H7 (cell line): ENCODE measurements at regions not wholly inside any gene's neighbourhood (a gene's known extent, or its start where the extent isn't known, plus 50 kb on each side); places are given as distances from the start of the nearest gene placed in this dataset.

Source experiments
- DNase-seq: peaks from one replicate; pipeline ENCODE4 v3.0.0; 2012
- H3K27me3 ChIP-seq: 2 replicates; pipeline ENCODE4 v1.6.0; 2011; ENCODE audit warnings: mild to moderate bottlenecking, low read length; ENCODE audit not compliant: control insufficient read depth, insufficient read depth
- H3K36me3 ChIP-seq: replicated peaks from 2 replicates; pipeline ENCODE4 v1.5.1; 2011; ENCODE audit warnings: low read length; ENCODE audit not compliant: control insufficient read depth, insufficient read depth
- H3K4me3 ChIP-seq: 2 replicates; pipeline ENCODE4 v1.5.1; 2011; ENCODE audit warnings: low read depth, mild to moderate bottlenecking, control low read depth, low read length, moderate library complexity; ENCODE audit not compliant: insufficient read depth

GRCh38 chr7:156104501-156105336, 292.5 kb upstream of the SHH start:
- no peak overlapping the region for H3K4me3 ChIP-seq
- no peak for DNase-seq
- no peaks in the 10 kb centered on the region for H3K36me3 ChIP-seq

GRCh38 chr7:156102267-156102666, 290.0 kb upstream of the SHH start:
- no peak for DNase-seq
- Histone ChIP-seq H3K36me3 (no peaks in the 10 kb centered on the region), H3K27me3 (no peaks in the 10 kb centered on the region), H3K4me3 (no peak overlapping the region)

More at GRCh38 chr7:156104501-156105336, 292.5 kb upstream of the SHH start:
- H3K27me3 ChIP-seq: no peaks in the 10 kb centered on the region

GRCh38 chr7:156101355-156101754, 289.1 kb upstream of the SHH start:
- no peak for DNase-seq
- H3K36me3 ChIP-seq: no peaks in the 10 kb centered on the region
- no peaks in the 10 kb centered on the region for H3K27me3 ChIP-seq
- H3K4me3 ChIP-seq: no peak overlapping the region

GRCh38 chr7:156100086-156100485, 287.8 kb upstream of the SHH start:
- Histone ChIP-seq H3K27me3 (no peaks in the 10 kb centered on the region), H3K4me3 (no peak overlapping the region), H3K36me3 (no peaks in the 10 kb centered on the region)
- no peak for DNase-seq

GRCh38 chr7:156099085-156099484, 286.8 kb upstream of the SHH start:
- no peaks in the 10 kb centered on the region for H3K27me3 ChIP-seq
- no peak overlapping the region for H3K4me3 ChIP-seq
- DNase-seq: no peak
- no peaks in the 10 kb centered on the region for H3K36me3 ChIP-seq

GRCh38 chr7:156096771-156097538, 284.7 kb upstream of the SHH start:
- DNase-seq: no peak

GRCh38 chr7:156095908-156096539, 283.8 kb upstream of the SHH start:
- H3K36me3 ChIP-seq: no peaks in the 10 kb centered on the region
- DNase-seq: no peak
- no peaks in the 10 kb centered on the region for H3K27me3 ChIP-seq
- no peak overlapping the region for H3K4me3 ChIP-seq

More at GRCh38 chr7:156096771-156097538, 284.7 kb upstream of the SHH start:
- no peaks in the 10 kb centered on the region for H3K36me3 ChIP-seq
- H3K27me3 ChIP-seq: no peaks in the 10 kb centered on the region
- H3K4me3 ChIP-seq: no peak overlapping the region

- no peaks in the 10 kb centered on the region for H3K27me3 ChIP-seq
- no peaks in the 10 kb centered on the region for H3K36me3 ChIP-seq
- DNase-seq: no peak
- H3K4me3 ChIP-seq: no peak overlapping the region
Measured at GRCh38 chr7:156094350-156095146, 282.3 kb upstream of the SHH start.

GRCh38 chr7:156092307-156092706, 280.0 kb upstream of the SHH start:
- Histone ChIP-seq H3K36me3 (no peaks in the 10 kb centered on the region), H3K4me3 (no peak overlapping the region), H3K27me3 (no peaks in the 10 kb centered on the region)
- DNase-seq: no peak

- Histone ChIP-seq H3K4me3 (no peak overlapping the region), H3K36me3 (no peaks in the 10 kb centered on the region), H3K27me3 (no peaks in the 10 kb centered on the region)
- no peak for DNase-seq
Measured at GRCh38 chr7:156091519-156092080, 279.3 kb upstream of the SHH start.

- H3K4me3 ChIP-seq: no peak overlapping the region
- no peaks in the 10 kb centered on the region for H3K36me3 ChIP-seq
- H3K27me3 ChIP-seq: no peaks in the 10 kb centered on the region
- DNase-seq: no peak
Measured at GRCh38 chr7:156090988-156091387, 278.7 kb upstream of the SHH start.

- no peak for DNase-seq
- H3K4me3 ChIP-seq: no peak overlapping the region
- no peaks in the 10 kb centered on the region for H3K27me3 ChIP-seq
- H3K36me3 ChIP-seq: no peaks in the 10 kb centered on the region
Measured at GRCh38 chr7:156089222-156089621, 277.0 kb upstream of the SHH start.

GRCh38 chr7:156088115-156088514, 275.9 kb upstream of the SHH start:
- no peaks in the 10 kb centered on the region for H3K27me3 ChIP-seq
- no peak overlapping the region for H3K4me3 ChIP-seq
- no peak for DNase-seq
- H3K36me3 ChIP-seq: no peaks in the 10 kb centered on the region
